Spleen (tissue), 7 donors: ENCODE measurements at regions not wholly inside any gene's neighbourhood (a gene's known extent, or its start where the extent isn't known, plus 50 kb on each side); places are given as distances from the start of the nearest gene placed in this dataset.

Experiments used
- POLR2A ChIP-seq, 3 donors: fragments of 450-650 bp; IDR thresholded peaks; one replicate each; pipeline ENCODE4 v1.5.1; 2017; ENCODE audit warnings: antibody characterized with exemption in 3 of 3, mild to moderate bottlenecking in 1 of 3
- POLR2AphosphoS5 ChIP-seq, 3 donors: sonication (generic); formaldehyde crosslinking; IDR thresholded peaks; one replicate each; pipeline ENCODE4 v1.5.1; 2017; ENCODE audit warnings: antibody characterized with exemption in 3 of 3
- TF ChIP-seq, protein P1 (sequence below), 11 experiments: fragments of 200-600 bp in 7 of 11; fragments of 450-650 bp in 4 of 11; sonication (generic) in 4 of 11; IDR thresholded peaks in 8 of 11; conservative IDR thresholded peaks in 3 of 11; 1 replicate in 7 of 11; 2 replicates in 4 of 11; pipeline versions ENCODE4 v1.4.0 to v1.8.0; 2016 to 2021; ENCODE audit warnings: antibody characterized with exemption in 11 of 11, inconsistent platforms in 4 of 11, mild to moderate bottlenecking in 1 of 11
- donor health status: DM: no; HTN: no; CAD: no; lungs with moderate emphysema.
- donor health status: DM: no; HTN: no; CAD: no.
- donor health status: DM: no; HTN: no; CAD: no.

DNA sequence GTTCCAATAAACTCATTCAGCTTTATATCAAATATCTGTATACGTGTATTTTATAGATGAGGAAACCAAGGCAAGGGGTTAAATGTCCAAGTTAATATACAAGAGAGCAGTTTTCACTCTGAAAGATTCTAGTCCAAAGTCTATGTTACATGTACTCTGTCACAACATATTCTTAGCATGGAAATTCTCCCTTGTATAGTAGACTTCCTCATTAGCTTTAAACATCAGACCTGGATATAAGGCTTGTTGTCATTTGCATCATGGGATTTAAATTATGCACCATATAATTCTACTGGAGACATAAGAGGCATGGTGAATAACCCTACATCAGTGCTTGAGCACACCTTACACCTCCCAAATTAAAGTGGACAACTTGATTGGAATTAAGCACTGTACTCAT is 681.9 kb upstream of the CCDC179 start:
- TF ChIP-seq, protein P1, sequence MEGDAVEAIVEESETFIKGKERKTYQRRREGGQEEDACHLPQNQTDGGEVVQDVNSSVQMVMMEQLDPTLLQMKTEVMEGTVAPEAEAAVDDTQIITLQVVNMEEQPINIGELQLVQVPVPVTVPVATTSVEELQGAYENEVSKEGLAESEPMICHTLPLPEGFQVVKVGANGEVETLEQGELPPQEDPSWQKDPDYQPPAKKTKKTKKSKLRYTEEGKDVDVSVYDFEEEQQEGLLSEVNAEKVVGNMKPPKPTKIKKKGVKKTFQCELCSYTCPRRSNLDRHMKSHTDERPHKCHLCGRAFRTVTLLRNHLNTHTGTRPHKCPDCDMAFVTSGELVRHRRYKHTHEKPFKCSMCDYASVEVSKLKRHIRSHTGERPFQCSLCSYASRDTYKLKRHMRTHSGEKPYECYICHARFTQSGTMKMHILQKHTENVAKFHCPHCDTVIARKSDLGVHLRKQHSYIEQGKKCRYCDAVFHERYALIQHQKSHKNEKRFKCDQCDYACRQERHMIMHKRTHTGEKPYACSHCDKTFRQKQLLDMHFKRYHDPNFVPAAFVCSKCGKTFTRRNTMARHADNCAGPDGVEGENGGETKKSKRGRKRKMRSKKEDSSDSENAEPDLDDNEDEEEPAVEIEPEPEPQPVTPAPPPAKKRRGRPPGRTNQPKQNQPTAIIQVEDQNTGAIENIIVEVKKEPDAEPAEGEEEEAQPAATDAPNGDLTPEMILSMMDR (IDR thresholded peaks at IDR 0.05 in 8 of 11, conservative IDR thresholded peaks at IDR 0.05 in 3 of 11) = no peak
- TF ChIP-seq POLR2A (IDR thresholded peaks at IDR 0.05) = no peak
- no peak for TF ChIP-seq POLR2AphosphoS5 (IDR thresholded peaks at IDR 0.05)
